IPS-NIHi7 (cell line): ENCODE measurements at regions not wholly inside any gene's neighbourhood (a gene's known extent, or its start where the extent isn't known, plus 50 kb on each side); places are given as distances from the start of the nearest gene placed in this dataset.
"Not testable (repeated sequence)": the region's sequence is repeated elsewhere in the genome, so short reads cannot be mapped to it uniquely, and the experiment has no call there.

Source experiments
- DNase-seq: peaks from one replicate; pipeline ENCODE4 v3.0.0; 2012; ENCODE audit warnings: mixed read lengths; ENCODE audit errors: extremely low spot score

DNA sequence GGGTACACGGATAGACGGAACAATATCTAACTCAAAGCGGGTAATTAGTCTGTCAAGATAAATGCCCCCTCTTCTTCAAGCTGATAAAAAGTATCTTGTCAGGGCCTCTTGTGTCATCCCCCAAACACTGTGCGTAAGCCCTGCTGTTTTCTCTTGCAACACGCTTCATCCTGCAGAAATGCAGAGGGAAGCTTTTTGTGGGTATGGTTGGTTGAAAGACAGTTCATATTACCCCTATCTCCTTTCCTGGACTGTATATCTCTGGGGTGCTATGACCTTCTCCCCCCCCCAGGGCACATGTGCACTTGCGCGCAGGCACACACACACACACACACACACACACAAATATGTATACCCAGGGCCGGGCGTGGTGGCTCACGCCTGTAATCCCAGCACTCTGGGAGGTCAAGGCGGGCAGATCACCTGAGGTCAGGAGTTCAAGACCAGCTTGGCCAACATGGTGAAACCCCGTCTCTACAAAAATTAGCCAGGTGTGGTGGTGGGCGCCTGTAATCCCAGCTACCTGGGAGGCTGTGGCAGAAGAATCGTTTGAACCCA, 143.6 kb upstream of the CITED2 start:
- not testable (repeated sequence) for DNase-seq

- DNase-seq, result no peak
Measured at GRCh38 chr6:139515511-139515910, 141.1 kb upstream of the CITED2 start.

GRCh38 chr6:139514819-139515218, 140.4 kb upstream of the CITED2 start:
- no peak for DNase-seq

GRCh38 chr6:139510040-139510790, 135.8 kb upstream of the CITED2 start:
- DNase-seq, result no peak

DNA sequence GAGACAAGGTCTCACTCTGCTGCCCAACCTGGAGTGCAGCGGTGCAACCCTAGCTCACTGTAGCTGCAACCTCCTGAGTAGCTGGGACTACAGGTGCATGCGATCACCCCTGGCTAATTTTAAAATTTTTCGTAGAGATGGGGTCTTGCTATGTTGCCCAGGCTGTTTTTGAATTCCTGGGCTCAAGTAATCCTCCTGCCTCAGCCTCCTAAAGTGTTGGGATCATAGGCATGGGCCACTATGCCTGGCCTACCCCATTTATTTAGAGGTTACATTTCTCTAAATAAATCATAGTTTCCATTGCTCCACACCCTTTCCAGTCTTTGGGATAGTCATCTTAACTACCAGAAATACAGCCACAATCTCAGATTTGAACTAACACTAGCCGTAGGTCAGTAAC, 134.7 kb upstream of the CITED2 start:
- no peak for DNase-seq

- no peak for DNase-seq
Measured at GRCh38 chr6:139508576-139508975, 134.1 kb upstream of the CITED2 start.

GRCh38 chr6:139508023-139508422, 133.6 kb upstream of the CITED2 start:
- no peak for DNase-seq

DNA sequence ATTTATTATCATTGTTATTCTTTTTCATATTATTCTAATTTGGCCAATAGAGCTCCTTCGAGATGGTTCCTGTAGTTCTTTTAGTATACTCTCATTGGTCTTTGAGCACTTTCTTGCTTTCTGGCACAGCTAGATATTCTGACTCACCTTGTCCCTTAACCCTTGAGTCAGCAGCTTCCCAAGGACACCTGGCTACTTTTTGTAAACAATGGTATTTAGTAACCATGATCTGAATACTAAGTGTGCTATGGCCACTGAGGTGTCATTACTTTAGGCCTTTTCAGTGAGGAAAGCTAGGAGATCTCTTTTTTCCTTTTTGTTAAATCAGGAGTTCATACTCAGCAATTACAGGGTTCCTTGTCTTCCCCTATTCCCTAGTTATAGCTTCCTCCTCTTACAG, 126.5 kb upstream of the CITED2 start:
- DNase-seq, result no peak

GRCh38 chr6:139498715-139499114, 124.3 kb upstream of the CITED2 start:
- DNase-seq, result no peak

- DNase-seq, result no peak
Measured at GRCh38 chr6:139497345-139497961, 123.0 kb upstream of the CITED2 start.

- no peak for DNase-seq
Measured at GRCh38 chr6:139496654-139497344, 122.4 kb upstream of the CITED2 start.

GRCh38 chr6:139494376-139494990, 120.0 kb upstream of the CITED2 start:
- DNase-seq, result no peak

DNA sequence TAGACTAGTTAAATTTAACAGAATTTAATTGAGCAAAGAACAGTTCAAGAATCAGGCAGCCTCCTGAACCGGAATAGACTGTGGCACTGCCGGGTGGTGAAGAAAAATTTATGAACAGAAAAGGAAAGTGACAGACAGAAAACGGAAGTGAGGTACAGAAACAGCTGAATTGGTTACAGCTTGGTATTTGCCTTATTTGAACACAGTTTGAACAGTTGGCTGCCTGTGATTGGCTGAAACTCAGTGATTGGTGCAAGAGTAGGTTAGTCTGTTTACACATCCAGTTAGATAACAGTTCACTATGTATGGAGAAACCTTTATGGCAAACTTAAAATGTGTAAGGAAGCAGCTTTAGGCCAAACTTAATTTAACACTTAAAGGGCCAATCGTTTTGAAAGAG, 116.0 kb upstream of the CITED2 start:
- no peak for DNase-seq

- no peak for DNase-seq
Measured at GRCh38 chr6:139486476-139486799, 112.0 kb upstream of the CITED2 start.

DNA sequence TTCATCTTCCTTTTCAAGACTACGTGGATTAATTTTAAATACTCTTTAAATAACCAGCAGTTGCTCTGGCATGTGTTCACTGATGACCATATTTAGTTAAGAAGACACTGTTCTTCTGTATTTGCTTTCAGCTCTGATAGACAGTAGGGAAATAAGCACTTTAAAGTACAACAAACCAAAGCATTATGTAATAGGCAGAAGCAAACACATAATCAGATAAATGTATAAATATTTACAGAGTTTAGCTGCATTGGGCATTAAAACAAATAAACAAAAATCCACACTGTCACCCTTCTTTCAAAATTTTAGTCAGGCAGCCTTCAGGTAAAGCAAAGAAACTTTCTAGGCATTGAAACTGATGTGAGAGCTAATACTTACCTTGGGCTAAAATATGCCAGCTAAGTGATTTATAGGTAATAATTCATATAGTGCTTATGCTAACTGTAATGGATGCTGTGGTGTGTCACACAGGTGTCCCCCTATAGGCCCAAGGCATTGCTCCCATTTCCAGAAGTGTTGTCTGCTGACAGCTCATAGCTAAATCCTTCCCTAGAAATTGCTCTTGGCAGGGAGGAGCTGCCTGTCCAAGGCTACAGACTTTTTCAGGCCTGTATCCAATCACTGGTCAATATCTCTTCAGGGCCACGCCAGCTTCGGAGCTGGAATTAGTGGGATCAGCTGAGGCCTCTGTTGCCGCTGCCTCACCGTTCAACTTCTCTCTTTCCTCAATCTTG, 111.5 kb upstream of the CITED2 start:
- no peak for DNase-seq

- DNase-seq, result no peak
Measured at GRCh38 chr6:139485185-139485584, 110.7 kb upstream of the CITED2 start.

- peak; percentile 61 for DNase-seq
Measured at GRCh38 chr6:139483079-139483478, 108.6 kb upstream of the CITED2 start.

GRCh38 chr6:139482287-139482686, 107.8 kb upstream of the CITED2 start:
- DNase-seq, result no peak

DNA sequence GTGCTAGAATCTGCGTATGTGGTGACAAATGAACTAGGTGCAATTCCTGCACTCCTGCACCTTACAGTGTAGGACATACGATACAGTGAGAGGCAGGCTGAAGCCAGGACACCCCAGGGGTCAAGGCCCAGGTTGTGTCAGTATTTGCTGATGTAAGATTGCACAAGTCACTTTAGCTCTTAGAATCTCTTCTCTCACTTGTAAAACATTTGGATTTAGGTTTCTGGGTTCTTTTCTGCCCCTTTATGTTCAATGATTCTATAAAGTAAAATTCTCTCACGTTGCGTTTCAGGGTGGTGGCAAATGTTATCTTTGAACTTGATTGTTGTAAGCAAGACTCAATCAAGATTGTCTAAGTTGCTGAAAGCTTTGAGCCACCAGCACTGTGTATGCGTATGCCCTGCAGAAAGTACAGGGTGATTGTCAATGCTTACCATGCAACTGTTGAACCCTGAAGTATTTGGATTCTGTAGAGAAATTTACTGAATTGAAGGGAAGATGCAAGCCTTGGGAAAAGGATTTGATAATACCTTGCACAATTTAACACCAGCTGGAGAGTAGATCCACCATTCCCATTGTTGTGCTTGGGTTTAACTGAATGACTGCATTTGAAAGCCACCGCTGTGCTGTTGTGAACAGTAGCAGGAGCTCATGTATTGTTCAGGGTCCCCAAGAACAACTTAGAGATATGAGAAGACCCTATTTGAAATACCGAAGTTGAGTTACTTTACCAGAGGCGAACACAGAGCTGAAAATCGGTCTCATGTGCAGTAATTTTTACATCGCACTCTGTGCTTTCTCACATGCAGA, 106.1 kb upstream of the CITED2 start:
- no peak for DNase-seq

DNA sequence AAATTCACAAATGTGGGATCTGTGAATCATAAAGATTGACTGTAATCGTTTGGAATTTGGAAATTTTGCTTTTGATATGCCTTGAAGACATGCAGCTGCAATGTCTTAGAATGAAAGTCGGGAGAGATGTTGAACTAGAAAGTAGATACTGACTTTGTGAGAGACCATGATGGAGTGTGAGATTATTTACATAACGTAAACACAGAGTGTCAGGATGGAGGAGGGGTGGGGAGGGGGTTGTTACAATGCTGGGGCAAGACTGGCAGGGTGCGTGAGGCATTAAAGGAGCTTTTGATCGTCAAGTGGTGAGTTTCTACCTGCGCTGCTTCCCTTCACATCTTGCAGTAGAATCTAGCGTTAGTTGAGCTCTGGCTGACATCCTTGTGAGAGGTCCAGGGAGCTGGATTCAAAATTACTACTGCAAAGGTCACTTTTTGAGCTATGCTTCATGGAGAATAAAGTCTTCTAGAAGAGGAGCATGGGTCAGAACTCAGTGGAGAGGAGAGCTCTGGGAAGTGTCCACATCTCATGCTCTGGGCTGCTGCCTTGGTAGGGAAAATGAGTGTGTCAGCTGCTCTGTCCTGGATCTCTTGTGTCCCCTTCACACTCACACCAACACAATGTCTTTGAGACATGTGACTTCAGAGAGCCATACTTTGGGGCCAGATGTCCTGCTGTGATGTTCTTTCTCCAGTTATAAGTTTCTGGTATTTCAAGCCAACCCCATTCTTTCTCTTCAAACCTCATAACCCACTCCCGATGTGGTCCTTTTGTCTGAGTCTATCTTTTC, 105.2 kb upstream of the CITED2 start:
- DNase-seq, result no peak
